NB4 (cell line): ENCODE measurements at regions not wholly inside any gene's neighbourhood (a gene's known extent, or its start where the extent isn't known, plus 50 kb on each side); places are given as distances from the start of the nearest gene placed in this dataset.

Experiments used
- POLR2A ChIP-seq: IDR thresholded peaks from 2 replicates; pipeline ENCODE4 v1.6.1; 2011; ENCODE audit warnings: mild to moderate bottlenecking; ENCODE audit not compliant: insufficient read length; ENCODE audit errors: extremely low read depth
- TF ChIP-seq, protein P1 (sequence below): IDR thresholded peaks from one replicate; pipeline ENCODE4 v1.5.1; 2012; ENCODE audit warnings: low read depth, low read length

- TF ChIP-seq, protein P1, sequence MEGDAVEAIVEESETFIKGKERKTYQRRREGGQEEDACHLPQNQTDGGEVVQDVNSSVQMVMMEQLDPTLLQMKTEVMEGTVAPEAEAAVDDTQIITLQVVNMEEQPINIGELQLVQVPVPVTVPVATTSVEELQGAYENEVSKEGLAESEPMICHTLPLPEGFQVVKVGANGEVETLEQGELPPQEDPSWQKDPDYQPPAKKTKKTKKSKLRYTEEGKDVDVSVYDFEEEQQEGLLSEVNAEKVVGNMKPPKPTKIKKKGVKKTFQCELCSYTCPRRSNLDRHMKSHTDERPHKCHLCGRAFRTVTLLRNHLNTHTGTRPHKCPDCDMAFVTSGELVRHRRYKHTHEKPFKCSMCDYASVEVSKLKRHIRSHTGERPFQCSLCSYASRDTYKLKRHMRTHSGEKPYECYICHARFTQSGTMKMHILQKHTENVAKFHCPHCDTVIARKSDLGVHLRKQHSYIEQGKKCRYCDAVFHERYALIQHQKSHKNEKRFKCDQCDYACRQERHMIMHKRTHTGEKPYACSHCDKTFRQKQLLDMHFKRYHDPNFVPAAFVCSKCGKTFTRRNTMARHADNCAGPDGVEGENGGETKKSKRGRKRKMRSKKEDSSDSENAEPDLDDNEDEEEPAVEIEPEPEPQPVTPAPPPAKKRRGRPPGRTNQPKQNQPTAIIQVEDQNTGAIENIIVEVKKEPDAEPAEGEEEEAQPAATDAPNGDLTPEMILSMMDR: peak; percentile 8
- TF ChIP-seq POLR2A: peak; percentile 46
Measured at GRCh38 chr16:85553436-85554113, 59.5 kb upstream of the GSE1 start.
